Skeletal muscle satellite cell (primary cell): ENCODE measurements at regions not wholly inside any gene's neighbourhood (a gene's known extent, or its start where the extent isn't known, plus 50 kb on each side); places are given as distances from the start of the nearest gene placed in this dataset.

ENCODE experiments used
- H3K27me3 ChIP-seq: 2 replicates; pipeline ENCODE4 v1.7.0; 2013; ENCODE audit warnings: low read length; ENCODE audit not compliant: control insufficient read depth, insufficient read depth
- H3K36me3 ChIP-seq: 2 replicates; pipeline ENCODE4 v1.7.0; 2013; ENCODE audit warnings: mild to moderate bottlenecking, control low read depth, low read length; ENCODE audit not compliant: insufficient read depth
- H3K4me1 ChIP-seq: 2 replicates; pipeline ENCODE4 v1.7.0; 2013; ENCODE audit warnings: low read length; ENCODE audit not compliant: control insufficient read depth, insufficient read depth
- H3K4me2 ChIP-seq: 2 replicates; pipeline ENCODE4 v1.7.0; 2013; ENCODE audit warnings: mild to moderate bottlenecking, low read length
- H3K4me3 ChIP-seq: 2 replicates; pipeline ENCODE4 v1.7.0; 2013; ENCODE audit warnings: low read length
- H3K9ac ChIP-seq: 2 replicates; pipeline ENCODE4 v1.7.0; 2013; ENCODE audit warnings: mild to moderate bottlenecking, low read depth, low read length, moderate library complexity
- H3K9me3 ChIP-seq: replicated peaks from 2 replicates; pipeline ENCODE4 v1.7.0; 2013; ENCODE audit warnings: mild to moderate bottlenecking, control low read depth, low read length

DNA sequence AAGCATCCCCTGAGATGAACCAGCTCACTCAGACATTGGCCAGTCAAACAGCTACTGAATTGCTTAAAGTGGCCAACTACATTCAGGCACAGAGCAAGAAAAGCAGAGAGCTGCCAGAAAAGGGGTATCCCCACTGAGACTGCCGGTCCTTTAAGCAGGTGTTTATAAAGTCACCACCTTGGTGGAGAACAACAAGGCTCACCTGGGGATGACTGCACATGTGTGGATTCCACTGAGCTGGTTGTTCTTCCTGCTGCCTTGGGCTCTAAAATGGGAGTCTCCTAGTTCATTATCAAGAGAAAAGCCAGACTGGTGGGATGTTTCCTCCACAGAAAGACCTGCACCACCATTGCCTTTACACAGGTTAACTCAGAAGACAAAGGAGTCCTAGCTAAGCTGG is 51.8 kb upstream of the IPO5 start:
- Histone ChIP-seq H3K4me3 (no peak overlapping the region), H3K27me3 (peaks cover 3% of the 10 kb centered on the region), H3K9ac (no peak overlapping the region), H3K4me1 (no peaks in the 10 kb centered on the region), H3K9me3 (no peaks in the 10 kb centered on the region), H3K36me3 (no peaks in the 10 kb centered on the region), H3K4me2 (no peak overlapping the region)
